ENCODE measurements at regions not wholly inside any gene's neighbourhood (a gene's known extent, or its start where the extent isn't known, plus 50 kb on each side); places are given as distances from the start of the nearest gene placed in this dataset.

DNA sequence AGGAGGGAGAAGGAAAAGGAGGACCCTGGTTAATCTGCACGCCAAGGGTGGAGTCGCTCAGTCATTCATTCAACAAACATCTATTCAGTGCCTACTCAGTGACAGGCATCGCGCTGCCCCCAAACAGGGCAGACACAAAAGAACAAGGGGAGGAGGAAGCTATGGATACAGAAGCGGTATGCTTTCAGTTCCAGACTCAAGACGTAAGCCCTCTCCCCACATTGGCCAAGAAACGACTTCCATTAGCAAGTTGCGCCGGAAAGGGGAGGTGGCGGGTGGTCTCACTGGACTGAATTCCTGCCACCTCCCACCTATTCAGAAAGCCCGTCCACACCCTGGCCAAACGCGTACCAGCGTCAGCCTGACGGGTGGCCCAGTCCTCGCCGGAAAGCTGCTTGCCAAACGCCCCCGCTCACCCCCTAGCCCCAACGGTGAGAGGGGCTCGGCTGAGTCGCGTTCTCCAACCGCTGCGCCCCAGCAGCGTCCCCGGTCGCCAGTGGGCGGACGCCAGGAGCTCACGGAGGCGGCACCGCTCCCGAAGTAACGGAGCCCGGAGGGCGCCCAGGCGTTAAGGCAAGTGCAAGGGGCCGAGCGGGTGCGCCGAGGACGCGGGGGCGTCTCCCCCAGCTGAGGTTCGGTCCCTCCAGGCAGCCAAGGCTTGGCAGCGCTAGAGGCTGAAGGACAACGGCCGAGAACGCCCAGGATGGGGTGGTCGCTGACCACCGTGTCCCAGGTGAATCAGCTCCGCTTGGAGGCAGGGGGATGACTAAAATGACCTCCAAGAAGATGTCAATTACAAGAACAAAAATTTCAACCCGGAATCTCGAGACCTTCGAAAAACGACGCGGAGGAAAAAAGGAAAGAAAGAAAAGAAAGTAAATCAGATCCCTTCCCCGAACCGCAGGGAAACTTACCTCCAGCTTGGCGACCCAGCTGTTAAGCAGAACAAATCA lies 470.7 kb downstream of the SOX9 start:
- DNase-seq = no peak

DNA sequence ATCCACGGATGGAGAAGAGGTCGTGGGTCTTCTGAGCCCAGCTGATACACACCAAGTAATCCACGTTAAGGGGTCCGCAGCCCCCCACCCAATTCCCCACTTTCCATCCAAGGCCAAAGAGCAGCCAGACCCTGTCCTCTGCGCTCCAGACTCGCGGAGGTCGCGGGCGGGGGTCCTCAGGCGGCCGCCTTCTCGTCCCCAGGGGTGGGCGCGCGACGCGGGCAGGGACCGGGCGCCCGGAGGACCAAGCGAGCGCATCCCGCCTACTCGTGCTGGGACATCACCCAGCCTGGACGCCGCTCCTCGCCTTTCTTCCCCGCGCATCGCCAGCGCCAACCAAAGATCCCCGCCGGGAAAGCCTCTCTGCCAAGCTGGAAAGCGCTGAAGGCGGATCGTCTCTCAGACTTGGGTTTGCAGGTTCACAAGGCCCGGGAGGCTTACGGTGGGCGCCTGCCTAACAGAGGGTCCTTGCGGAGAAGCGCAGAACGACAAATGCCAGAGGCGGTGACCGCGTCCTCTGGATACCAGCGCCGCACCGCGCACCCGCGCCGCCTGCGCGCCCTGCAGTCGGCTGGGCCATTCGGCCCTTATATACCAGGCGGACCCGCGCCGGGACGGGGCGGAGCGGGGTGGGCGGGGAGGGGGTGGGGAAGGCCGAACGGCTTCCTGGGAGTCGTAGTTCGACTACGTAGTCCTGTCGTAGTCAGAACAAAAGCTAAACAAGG lies 471.6 kb downstream of the SOX9 start:
- DNase-seq = peak; percentile 83

DNA sequence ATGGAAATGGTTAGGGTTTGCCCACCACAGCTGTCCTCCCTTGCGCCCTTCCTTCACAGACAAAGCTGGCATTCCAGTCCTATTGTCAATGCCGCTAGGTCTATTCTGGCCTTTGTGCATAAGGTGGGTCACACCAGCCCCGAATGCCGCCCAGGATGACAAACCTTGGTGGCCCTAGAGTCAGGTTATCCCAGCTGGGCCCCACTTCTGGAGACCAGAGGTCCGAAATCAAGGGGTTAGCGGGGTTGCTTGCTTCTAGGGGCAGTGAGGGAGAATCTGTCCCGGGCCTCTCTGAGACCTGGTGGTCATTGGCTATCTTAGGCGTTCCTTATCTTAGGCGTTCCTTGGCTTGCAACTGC lies 472.1 kb downstream of the SOX9 start:
- DNase-seq = no peak

DNA sequence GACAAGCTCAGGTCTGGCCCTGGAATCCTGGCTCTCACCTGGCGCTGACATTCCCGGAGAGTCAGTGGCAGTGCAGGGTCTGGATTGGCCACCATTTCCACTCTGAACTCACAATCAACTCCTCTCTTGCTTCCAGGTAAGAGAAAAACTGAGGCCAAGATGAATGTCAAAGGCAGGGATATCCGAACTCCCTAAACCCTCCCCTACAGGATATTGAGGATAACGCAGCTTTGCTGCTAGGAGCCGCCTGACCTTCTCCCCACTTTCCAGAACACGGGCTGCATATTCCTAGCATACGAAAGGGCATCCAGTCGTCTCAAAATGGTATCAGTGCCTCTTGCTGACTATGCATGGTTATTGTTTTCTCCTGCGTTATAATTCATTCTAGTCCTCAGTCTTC lies 473.4 kb downstream of the SOX9 start:
- no peak for DNase-seq
